GM21529 (cell line): ENCODE measurements at regions not wholly inside any gene's neighbourhood (a gene's known extent, or its start where the extent isn't known, plus 50 kb on each side); places are given as distances from the start of the nearest gene placed in this dataset.
"Not testable (repeated sequence)": the region's sequence is repeated elsewhere in the genome, so short reads cannot be mapped to it uniquely, and the experiment has no call there.

Experiments used
- ATAC-seq: cut with Tn5 transposase; IDR thresholded peaks from one replicate; pipeline ENCODE4 v1.9.1; 2021; ENCODE audit not compliant: unreplicated experiment

DNA sequence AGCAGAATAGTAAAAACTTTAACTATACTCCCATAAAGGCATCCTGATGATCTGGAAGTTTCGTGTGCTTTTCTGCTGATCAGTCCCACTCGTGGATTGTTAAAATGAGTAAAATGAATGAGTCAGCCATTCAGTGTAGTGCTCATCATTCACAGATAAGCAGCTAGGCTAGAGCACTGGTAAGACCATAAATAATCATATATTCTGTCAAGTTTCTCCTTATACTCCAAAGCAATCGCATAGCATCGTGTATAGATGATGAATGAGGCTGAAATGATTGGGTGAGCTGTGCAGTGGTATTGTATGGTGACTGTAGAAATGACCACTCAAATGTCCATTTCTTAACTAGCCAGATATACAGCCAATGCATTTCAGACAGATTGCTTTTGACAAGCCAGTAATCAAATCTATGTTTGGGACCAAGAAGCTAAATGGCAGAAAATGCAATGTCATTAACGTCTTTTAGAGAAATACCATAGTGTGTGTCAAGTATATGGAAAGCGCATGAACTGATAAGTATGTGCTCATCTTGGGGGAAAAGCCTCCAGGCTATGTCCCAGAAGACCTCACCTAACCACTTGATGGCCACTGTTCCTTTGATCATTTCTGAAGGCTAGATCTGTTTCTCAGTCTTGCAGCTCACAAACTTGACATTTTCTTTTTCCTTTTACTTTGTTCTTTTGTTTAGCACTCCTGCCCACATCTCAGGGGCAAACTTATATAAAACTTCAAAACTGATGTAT is 227.2 kb upstream of the FAM3C start:
- ATAC-seq, result no peak

DNA sequence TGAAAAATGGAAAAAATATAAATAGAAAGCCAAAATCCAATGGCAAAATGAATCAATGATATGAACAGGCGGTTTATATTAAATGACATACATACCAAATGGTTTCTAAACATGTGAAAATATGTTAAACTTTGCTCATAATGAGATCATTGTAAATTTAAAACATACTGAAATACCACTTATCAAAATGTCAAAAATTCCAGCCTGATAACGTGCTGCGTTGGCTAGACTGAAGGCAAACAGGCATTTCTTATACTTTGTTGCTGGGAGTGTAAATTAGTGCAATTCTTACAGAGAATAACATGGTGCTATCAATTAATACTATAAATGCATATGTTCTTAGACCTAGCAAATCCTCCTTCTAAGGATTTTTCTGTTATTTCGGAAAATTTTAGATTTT is 225.8 kb upstream of the FAM3C start:
- ATAC-seq, result no peak

DNA sequence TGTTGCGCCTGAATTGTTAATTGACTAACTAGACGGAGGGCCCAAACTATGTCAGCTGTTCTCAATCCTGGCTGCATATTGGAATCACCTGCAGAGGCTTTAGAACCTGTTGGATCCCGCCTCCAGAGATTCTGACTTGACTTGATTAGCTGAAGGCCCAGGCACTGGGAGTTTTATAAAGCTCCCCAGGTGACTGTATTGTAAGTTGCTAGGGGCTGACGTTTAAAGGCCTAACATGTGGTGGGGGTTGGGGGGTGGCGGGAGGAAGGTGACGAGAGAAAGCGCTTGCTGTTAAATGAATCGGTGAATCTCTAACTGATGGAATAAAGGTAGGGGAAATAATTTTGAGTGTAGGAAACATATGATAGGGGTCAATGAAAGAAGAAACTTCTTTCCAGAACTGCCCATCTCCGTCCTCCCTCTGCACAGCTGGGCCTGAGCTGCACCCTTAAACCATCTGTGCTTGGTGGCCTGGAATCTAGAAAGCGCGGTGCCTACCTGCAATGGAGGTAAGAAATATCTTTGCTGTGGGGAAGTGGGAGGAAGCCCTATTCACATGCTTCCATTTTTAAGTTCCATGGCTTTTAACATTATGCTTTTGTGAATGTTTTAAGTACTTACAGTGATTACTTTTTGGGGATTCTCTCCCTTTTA is 225.0 kb upstream of the FAM3C start:
- no peak for ATAC-seq

DNA sequence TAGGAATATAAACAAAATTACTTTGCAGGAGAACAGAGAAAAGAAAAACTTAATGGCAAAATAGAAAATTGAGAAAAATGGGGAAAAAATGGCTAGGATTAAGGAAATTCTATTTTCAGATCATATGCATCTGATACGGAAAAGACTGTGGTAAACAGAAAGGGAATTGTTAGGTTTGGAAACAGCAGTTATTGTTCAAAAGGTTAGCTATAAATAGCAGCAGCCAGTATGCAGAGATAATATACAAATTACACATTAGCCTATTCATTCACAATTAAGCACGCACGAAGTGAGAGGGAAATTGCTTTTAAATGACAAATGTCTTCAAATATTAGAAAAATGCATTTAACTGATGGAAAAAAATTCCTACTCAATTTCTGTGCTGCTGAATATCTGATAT is 224.1 kb upstream of the FAM3C start:
- no peak for ATAC-seq

DNA sequence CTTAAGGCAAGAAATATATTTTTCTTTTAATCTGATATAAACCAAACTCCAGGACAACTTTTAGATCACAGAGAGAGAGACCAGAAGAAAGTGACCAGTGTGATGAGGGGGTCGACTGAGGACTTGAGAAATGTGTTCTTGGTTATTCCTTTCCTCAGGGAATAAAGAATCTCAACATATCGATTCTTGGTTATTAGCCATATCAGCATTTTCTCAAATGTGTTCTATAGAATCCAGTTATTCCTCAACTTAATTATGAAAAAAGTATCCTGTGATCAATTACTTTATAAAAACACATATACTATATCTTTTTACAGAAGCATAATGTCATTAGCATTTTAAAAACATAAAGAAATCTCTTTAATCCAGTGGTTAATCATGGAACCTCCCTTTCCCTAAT is 222.1 kb upstream of the FAM3C start:
- ATAC-seq, result no peak

DNA sequence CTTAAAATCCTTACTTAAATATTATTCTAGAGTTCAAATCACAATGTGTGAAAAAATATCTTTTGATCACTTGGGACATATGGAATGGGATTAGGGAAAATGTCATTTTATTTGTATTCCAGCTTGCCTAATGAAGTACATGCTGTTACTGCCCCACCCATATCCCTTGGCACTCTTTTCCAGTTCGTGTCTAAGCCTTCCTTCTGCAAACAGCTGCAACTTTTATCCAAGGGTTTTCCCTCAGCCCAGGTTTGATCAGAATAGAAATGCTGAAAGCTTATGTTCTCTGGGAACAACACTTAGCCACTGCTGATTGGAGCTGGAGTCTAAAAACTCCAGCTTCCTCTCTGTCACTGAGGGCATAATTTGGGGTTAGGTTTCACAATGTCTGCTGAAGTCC is 214.1 kb upstream of the FAM3C start:
- no peak for ATAC-seq

DNA sequence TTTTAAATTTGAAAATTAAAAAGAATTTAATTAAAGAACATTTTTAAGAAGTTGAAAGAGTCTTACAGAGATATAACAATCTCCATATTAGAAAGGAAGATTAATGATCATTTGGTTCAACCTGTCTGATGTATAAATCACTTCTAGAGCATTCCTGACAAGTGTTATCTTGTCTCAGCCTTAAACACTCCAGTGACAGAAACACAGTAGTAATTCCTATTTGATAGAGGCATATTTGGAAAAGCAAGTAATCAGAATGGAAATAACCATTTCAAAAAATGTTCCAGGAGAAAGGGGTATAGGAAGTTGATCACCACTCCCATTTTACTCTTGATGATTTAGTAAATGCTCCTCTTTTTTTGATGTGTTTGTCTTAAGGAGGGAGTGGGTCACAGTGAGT is 213.1 kb upstream of the FAM3C start:
- no peak for ATAC-seq

DNA sequence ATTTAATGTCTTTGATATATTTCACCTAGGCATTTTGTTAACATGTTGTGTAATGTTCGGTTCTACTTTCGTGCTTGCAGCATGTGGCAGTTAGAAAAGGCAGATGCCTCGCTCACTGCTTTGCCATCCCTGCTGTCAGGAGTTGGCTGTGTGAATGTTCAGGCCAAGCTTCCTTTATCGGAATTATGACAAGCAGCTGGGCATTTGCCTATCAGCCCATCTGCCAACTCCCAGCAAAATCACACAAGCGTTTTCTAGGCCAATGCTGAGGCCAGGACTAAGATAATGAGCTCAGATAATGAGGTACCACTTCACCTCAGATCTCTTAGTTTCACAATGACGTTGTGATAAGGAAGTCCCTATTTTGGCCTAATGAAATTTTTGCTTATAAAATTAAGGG is 212.7 kb upstream of the FAM3C start:
- no peak for ATAC-seq

DNA sequence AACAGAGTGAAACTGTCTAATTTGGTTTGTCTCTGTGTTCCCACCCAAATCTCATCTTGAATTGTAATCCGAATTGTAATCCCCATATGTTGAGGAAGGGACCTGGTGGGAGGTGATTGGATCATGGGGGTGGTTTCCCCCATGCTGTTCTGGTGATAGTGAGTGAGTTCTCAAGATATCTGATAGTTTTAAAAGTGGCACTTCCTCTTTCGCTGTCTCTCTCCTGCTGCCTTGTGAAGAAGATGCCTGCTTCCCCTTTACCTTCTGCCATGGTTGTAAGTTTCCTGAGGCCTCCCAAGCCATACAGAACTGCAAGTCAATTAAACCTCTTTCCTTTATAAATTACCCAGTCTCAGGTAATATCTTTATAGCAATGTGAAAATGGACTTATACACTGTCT is 212.1 kb upstream of the FAM3C start:
- ATAC-seq, result not testable (repeated sequence)

DNA sequence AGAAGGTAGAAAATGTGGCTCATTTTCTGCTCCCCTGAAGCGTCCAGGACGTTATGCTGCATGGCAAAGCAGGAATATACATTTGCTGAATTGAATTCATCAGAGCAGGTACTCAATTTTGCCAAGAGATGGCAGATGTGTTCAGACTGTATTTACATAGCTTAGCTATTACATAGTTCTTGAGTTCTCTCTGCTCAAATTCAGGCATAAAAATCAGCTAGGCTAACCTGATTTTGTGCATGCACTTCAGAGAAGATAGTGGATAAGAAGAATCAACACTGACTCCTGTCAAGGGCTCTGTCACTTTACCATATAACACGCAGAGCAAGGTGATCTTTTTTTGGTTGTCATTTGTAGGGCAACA is 209.2 kb upstream of the FAM3C start:
- ATAC-seq, result no peak

DNA sequence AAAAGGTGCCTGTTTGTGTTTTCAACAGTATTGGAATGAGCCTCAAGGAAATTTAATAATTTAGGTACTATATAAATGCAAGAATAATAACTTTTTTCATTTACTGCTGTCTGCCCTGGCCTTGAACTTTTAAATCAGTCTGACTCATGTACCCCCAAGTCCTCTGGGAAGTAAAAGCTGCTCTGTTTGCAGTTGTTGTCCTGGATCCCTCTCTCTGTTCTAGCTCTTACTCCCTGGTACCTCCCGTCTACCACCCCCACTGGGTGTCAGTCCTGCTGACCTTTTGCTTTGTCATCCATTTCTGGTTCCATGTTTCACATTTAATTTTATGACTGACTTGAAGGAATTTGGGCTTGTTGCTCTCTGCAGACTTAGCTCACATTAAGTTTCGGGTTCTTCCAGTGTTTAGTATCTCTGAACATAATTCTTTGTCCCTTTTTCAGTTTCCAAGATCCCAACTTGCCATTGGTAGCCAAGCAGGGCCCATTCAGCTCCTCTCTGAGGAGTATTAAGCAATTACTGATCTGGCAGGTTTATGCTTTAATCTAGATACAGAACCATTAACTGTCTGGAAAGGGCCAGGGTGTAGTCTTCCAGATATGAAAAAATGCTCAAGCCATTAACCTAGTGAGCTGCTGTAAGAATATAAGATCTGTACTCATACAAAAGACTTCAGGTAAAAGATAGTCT is 208.7 kb upstream of the FAM3C start:
- ATAC-seq, result no peak

DNA sequence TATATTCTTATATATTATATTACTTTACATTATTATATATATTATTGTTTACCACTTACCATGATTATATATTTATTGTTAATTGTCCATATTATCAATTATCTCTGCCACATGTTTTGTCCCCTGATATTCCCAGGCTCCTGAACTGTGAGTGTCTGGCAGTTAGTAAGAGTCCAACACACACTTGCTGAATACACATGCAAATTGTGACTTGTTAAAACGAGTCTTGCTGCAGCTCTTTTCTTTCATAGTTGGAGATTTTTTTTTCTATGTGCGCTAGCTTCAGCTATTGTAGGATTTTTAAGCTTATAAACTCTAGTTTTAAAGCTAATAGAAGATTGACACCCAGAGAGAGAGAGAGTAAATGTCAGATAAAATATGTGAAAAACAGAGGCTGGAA is 207.8 kb upstream of the FAM3C start:
- ATAC-seq, result no peak

DNA sequence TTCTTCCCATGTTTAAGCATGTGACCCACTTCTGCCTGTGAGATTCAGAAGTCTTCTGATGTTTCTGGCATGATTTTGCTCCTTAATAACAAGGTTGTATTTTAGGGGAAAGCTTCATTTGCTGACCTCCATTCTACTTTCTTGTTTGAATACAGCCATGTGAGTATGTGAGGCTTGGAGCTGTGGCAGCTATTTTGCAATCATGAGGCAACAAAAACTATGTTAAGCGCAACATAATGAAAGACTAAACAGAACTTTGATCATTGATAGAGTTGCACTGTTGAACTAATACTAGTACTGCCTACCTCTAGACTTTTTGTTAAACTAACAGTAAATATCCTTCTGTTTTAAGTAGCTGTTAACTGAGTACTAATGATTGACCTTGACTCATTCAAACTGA is 203.8 kb upstream of the FAM3C start:
- ATAC-seq, result no peak

DNA sequence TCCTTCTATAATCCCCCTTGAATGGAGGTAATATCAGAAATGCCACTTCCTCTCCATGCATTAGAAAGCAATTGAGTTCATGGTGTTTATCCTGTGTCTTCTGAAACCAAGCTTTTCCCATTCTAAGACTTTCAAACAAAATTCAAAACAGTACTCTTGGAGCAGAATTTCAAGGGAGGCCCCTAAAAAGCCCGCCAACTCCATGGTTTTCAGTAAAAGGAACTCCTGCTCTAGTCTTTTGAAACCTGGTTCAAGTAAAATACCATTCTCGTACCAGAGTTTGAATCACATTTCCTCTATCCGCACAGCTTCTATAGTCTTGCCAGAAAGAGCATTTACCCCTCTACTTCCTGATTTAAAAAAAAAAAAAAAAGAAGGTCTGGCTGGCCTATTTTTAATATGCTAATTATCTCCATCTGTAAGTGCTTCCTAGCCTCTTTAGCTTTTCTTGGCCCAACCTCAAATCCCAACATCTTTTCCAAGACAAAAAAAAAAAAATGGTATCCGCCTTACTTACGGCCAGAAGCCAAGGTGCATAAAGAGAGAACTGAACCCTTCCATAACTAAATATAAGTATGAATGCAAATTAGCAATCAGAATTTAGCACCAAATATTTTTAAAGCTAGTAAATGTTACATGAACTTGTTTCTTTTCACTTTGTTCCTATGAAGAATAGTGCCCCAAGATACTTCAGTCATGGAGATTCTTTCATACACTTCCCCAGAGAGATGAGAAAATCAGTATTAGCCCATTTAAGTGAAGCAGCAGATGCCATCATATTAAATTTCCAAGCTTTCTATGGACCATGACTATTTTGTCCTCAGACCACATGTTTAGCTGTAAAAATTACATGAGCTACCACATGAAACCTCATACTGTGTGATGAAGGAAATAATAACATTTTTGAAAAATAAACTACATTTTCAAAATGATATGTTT is 199.9 kb upstream of the FAM3C start:
- ATAC-seq, result no peak

DNA sequence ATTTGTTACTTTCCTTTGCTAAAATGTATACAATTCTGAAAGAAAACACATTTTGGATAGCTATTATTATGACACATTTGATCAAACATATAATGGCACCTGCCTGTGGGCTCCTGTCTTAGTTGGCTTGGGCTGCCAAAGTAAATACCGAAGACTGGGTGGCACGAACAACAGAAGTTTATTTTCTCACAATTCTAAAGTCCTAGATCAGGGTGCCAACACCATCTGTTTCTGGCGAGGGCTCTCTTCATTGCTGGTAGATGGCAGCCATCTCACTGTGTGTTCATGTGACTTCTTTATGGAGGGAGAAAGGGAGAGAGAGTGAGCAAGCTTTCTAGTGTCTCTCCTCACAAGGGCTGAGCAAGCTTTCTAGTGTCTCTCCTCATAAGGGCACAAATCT is 195.8 kb upstream of the FAM3C start:
- ATAC-seq, result no peak

DNA sequence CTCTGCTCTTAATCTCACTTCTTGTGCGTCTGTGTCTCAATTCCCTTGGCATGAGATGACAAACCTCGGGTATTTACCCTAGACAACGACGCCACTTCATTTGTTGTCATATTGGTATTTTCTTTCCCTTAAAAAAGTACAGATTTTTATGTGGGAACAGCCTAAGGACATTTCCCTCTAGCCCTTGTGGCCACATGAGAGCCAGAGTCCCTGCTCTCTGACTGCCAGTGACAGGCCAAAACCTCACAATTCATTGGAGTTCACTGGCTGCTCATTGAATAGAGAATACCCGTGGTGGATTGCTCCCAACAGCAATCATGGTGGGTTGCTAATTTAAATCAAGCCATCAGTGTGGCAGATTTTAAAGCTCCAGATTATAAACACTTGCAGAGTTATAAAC is 191.3 kb upstream of the FAM3C start:
- no peak for ATAC-seq

DNA sequence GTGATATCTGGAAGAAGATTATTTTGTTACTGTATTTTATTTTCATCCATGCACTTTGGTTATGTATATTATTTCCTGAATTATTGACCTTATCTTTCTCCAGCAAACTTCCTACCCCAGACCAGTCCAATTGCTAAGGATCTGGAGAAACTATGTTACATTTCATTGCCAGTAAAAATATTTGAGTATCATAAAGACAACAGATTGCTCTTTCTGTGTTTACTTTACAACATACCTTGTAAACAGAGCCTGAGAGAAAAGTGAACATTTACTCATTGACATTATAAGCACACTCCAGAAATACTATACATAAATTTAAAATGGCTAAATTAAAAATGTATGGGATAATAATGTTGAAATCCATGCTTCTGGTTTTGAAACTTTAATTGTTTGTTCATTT is 186.2 kb upstream of the FAM3C start:
- ATAC-seq, result no peak

DNA sequence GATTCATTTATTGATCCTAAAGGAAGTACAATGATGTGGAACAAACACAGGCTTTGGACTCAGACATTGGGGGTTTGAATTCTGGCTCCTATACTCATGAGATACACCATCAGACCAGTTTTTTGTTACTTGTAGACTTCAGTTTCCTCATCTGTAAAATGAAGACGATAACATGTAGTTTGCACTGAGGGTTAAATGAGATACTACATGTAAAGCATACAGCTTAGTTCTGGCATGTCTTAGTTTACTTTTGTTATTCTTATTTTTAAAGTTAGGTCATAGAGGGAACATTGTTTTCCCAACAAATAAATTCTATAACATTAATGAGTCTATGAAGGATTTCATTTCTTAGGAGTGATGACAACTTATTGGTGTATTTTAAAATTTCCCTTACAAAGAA is 183.5 kb upstream of the FAM3C start:
- ATAC-seq, result no peak

DNA sequence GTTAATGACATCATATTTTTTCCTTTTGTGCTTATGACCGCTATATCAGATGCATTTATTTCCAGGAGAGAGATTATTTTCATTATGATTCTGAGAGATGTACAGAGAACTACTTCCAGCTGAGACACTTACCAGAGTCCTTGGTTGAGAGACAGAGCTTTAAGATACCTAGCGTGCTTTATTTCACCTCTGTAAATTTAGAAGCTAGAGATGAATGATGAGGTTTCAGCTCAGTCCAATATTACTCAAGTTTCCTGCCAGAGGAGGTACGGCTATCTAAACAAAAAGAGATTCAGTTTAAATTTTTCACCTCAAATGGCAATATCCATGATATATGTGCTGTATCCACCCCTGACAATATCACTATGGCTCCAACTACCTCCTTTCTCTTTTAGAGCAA is 182.6 kb upstream of the FAM3C start:
- ATAC-seq, result no peak

DNA sequence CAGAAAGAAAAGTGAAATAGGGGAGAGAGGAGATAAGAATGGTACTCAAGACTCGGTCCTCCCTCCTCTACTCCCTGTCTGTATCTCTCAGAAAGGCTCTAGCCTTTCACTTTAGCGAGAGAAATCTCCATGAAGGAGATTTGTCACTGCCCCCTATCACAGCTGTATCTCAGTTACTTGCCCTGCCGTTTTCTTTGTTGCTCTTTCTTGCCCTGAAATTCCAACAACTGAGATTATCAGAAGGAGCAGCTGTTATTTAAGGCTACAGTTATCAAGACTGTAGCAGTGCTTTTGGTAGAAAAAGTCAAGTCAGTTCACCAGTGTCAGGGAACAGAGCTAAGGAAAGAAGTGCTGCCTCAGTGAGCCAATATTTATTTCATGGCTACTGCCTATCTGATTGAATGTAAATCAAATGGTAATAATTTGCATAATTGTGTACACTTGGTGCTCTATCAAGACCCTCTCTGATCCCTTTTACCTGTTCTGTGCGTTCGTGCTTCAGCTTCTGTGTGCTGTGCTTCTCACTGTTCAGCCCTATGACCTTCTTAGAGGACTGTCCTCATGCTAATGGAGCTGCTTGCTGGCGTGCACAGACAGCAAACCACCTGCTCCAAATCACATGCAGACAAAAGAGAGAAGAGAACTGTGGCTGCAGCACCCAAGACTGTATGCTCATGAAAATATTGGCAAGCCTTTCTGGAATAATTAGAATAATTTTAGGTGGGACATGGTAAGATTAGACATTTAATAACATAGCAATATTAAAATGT is 180.2 kb upstream of the FAM3C start:
- no peak for ATAC-seq
